Mucosa of descending colon (tissue), 3 donors: ENCODE measurements at regions not wholly inside any gene's neighbourhood (a gene's known extent, or its start where the extent isn't known, plus 50 kb on each side); places are given as distances from the start of the nearest gene placed in this dataset.

Experiments used
- ATAC-seq: fragments of 200-7000 bp; cut with Tn5 transposase; one replicate; pipeline ENCODE4 v1.9.1; 2020; ENCODE audit warnings: mild to moderate bottlenecking, moderate library complexity
- DNase-seq, 3 donors: peaks; one replicate each; pipeline ENCODE4 v3.0.0-alpha.2; 2020
- H3K36me3 ChIP-seq: fragments of 200-600 bp; one replicate; pipeline ENCODE4 v1.8.0; 2021; ENCODE audit warnings: low read depth, mild to moderate bottlenecking
- H3K4me1 ChIP-seq: fragments of 200-600 bp; one replicate; pipeline ENCODE4 v1.8.0; 2021; ENCODE audit warnings: low read depth, mild to moderate bottlenecking
- H3K4me3 ChIP-seq: fragments of 200-600 bp; one replicate; pipeline ENCODE4 v1.8.0; 2021; ENCODE audit warnings: mild to moderate bottlenecking
- H3K9me3 ChIP-seq: fragments of 200-600 bp; one replicate; pipeline ENCODE4 v1.8.0; 2021; ENCODE audit warnings: mild to moderate bottlenecking
- CTCF ChIP-seq: fragments of 200-600 bp; IDR thresholded peaks from one replicate; pipeline ENCODE4 v1.8.0; 2022; ENCODE audit warnings: antibody characterized with exemption, mild to moderate bottlenecking
- intact Hi-C, 2 donors: fragments of 100-400 bp; cut with DNase I in 1 of 2; cut with micrococcal nuclease in 1 of 2; formaldehyde crosslinking; loops; one replicate each; pipeline versions ENCODE4 v1.11.0 to v1.11.1; 2022; cut with DNase I, micrococcal nuclease
- donor health status: DM: no; HTN: no; CAD: no; lungs with moderate emphysema.
- donor health status: DM: no; HTN: no; CAD: no.
- donor health status: DM: no; HTN: yes; CAD: no.

- Histone ChIP-seq H3K36me3 (no peaks in the 10 kb centered on the region), H3K9me3 (no peaks in the 10 kb centered on the region), H3K4me3 (no peak overlapping the region), H3K4me1 (no peaks in the 10 kb centered on the region)
- intact Hi-C loops: no loop called here
- no peak for TF ChIP-seq CTCF
- no peak for DNase-seq
- ATAC-seq: no peak
These were observed 281.0 kb upstream of the MTNR1B start for GRCh38 chr11:92688416-92688815.

- no peaks in the 10 kb centered on the region for H3K36me3 ChIP-seq
- DNase-seq: no peak
- no peaks in the 10 kb centered on the region for H3K9me3 ChIP-seq
- TF ChIP-seq CTCF: no peak
- intact Hi-C loops: no loop called here
- H3K4me1 ChIP-seq: no peaks in the 10 kb centered on the region
- H3K4me3 ChIP-seq: no peak overlapping the region
- ATAC-seq: no peak
These were observed 276.5 kb upstream of the MTNR1B start for GRCh38 chr11:92692826-92693546.

- Histone ChIP-seq H3K4me3 (no peak overlapping the region), H3K4me1 (no peaks in the 10 kb centered on the region), H3K36me3 (no peaks in the 10 kb centered on the region), H3K9me3 (no peaks in the 10 kb centered on the region)
- intact Hi-C loops: no loop called here
- no peak for DNase-seq
- no peak for TF ChIP-seq CTCF
- no peak for ATAC-seq
These were observed 273.4 kb upstream of the MTNR1B start for GRCh38 chr11:92696076-92696475.

GRCh38 chr11:92697461-92698312, 271.8 kb upstream of the MTNR1B start:
- ATAC-seq (no peak), DNase-seq (no peak)
- H3K9me3 ChIP-seq: no peaks in the 10 kb centered on the region
- H3K4me3 ChIP-seq: no peak overlapping the region
- intact Hi-C loops: no loop called here
- H3K36me3 ChIP-seq: no peaks in the 10 kb centered on the region
- no peaks in the 10 kb centered on the region for H3K4me1 ChIP-seq
- no peak for TF ChIP-seq CTCF

- H3K36me3 ChIP-seq: no peaks in the 10 kb centered on the region
- intact Hi-C loops: no loop called here
- no peak for ATAC-seq
- no peak for DNase-seq
- TF ChIP-seq CTCF: no peak
- no peak overlapping the region for H3K4me3 ChIP-seq
- H3K9me3 ChIP-seq: no peaks in the 10 kb centered on the region
- no peaks in the 10 kb centered on the region for H3K4me1 ChIP-seq
These were observed 270.7 kb upstream of the MTNR1B start for GRCh38 chr11:92698742-92699141.
